Breast epithelium (tissue), 3 donors: ENCODE measurements at regions not wholly inside any gene's neighbourhood (a gene's known extent, or its start where the extent isn't known, plus 50 kb on each side); places are given as distances from the start of the nearest gene placed in this dataset.

ENCODE experiments used
- CTCF ChIP-seq, 3 donors: fragments of 450-650 bp; IDR thresholded peaks; one replicate each; pipeline ENCODE4 v1.5.1; 2016 to 2017; ENCODE audit warnings: antibody characterized with exemption in 3 of 3, mild to moderate bottlenecking in 3 of 3, moderate library complexity in 3 of 3
- POLR2AphosphoS5 ChIP-seq, 3 donors: sonication (generic); formaldehyde crosslinking; IDR thresholded peaks; one replicate each; pipeline ENCODE4 v1.6.1; 2017; ENCODE audit warnings: antibody characterized with exemption in 3 of 3

DNA sequence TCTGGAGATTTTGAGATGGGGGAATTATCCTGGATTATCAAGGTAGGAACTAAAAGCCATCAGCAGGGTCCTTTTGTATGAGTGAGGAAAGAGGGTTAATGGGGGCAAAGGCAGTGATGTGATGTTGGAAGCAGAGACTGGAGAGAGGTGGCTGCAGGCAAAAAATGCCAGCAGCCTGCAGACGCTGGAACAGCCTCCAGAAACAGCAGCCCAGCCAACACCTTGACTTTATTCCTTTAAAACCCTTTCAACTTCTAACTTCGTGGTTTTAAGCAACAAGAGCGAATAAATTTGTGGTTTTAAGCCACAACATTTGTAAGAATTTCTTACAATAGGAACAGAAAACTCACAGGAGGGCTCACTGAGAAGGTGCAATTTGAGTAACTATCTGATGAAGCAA, 523.1 kb upstream of the HS6ST1 start:
- TF ChIP-seq CTCF (IDR thresholded peaks at IDR 0.05), result no peak
- TF ChIP-seq POLR2AphosphoS5 (IDR thresholded peaks at IDR 0.05), result no peak
